ENCODE measurements at regions not wholly inside any gene's neighbourhood (a gene's known extent, or its start where the extent isn't known, plus 50 kb on each side); places are given as distances from the start of the nearest gene placed in this dataset.

- H3K4me1 Mint-ChIP-seq: peaks cover 12% of the 10 kb centered on the region
- H3K9ac ChIP-seq (ENCODE audit: extremely low read depth, low read length, poor library complexity, severe bottlenecking): no peak overlapping the region
- H3K27me3 ChIP-seq (ENCODE audit: control insufficient read depth, insufficient read depth, low read length, poor library complexity, severe bottlenecking): no peaks in the 10 kb centered on the region
- no peak overlapping the region for H3K4me3 ChIP-seq (ENCODE audit: low read length)
- DNase-seq: no peak
- no peak for TF ChIP-seq CTCF (conservative IDR thresholded peaks at IDR 0.05)
- H3K27ac ChIP-seq (ENCODE audit: low read depth, low read length): no peak overlapping the region
- WGBS, 2 experiments (ENCODE audit: insufficient coverage in 1 of 2, insufficient read length in 1 of 2): 94 to 100% methylated on average over 1 to 7 of the region's 7 CpGs
- H3K36me3 ChIP-seq (ENCODE audit: control insufficient read depth, insufficient read depth, low read length): no peaks in the 10 kb centered on the region
- H3K4me3 Mint-ChIP-seq: no peak overlapping the region
- H3K9me3 ChIP-seq (ENCODE audit: control insufficient read depth, low read length): no peaks in the 10 kb centered on the region
- peaks cover 8% of the 10 kb centered on the region for H3K27me3 Mint-ChIP-seq (ENCODE audit: insufficient read depth)
- no peaks in the 10 kb centered on the region for H3K36me3 Mint-ChIP-seq (ENCODE audit: low read depth)
- H3K27ac Mint-ChIP-seq: no peak overlapping the region
- no peaks in the 10 kb centered on the region for H3K9me3 Mint-ChIP-seq
- H3K4me1 ChIP-seq (ENCODE audit: control insufficient read depth, insufficient read depth, low read length): peaks cover 3% of the 10 kb centered on the region
Measured at GRCh38 chr16:50453446-50453845, 84.7 kb upstream of the BRD7 start.

DNA sequence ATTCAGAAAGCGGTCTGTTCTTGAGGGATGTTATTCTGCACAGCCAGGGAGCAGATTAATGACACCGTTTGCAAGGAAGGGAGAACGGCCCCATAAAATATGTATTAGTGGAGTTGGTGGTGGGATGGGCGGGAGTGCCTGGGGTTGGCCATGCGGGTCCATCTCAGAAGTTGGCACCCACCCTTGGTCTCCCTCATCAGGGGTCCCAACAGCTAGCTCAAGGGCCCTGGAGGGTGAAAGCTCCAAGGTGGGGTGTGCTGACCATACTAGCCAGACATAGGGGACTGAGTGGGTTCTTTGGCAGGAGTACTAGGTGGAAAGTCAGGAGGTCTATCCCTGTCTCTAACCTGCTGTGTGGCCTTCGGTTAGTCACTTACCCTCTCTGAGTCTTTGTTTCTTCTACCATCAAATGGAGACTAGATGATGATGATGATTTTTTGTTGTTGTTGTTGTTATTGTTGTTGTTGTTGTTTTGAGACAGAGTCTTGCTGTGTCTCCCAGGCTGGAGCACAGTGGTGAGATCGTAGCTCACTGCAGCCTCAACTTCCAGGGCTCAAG is 83.2 kb upstream of the BRD7 start:
- no peak overlapping the region for H3K27ac Mint-ChIP-seq
- H3K4me1 Mint-ChIP-seq: peaks cover 12% of the 10 kb centered on the region
- no peak for DNase-seq
- no peaks in the 10 kb centered on the region for H3K9me3 Mint-ChIP-seq
- H3K36me3 ChIP-seq (ENCODE audit: control insufficient read depth, insufficient read depth, low read length): no peaks in the 10 kb centered on the region
- H3K9ac ChIP-seq (ENCODE audit: extremely low read depth, low read length, poor library complexity, severe bottlenecking): no peak overlapping the region
- TF ChIP-seq CTCF (conservative IDR thresholded peaks at IDR 0.05): no peak
- no peaks in the 10 kb centered on the region for H3K9me3 ChIP-seq (ENCODE audit: control insufficient read depth, low read length)
- peaks cover 3% of the 10 kb centered on the region for H3K4me1 ChIP-seq (ENCODE audit: control insufficient read depth, insufficient read depth, low read length)
- no peaks in the 10 kb centered on the region for H3K36me3 Mint-ChIP-seq (ENCODE audit: low read depth)
- H3K27me3 Mint-ChIP-seq (ENCODE audit: insufficient read depth): peaks cover 8% of the 10 kb centered on the region
- no peak overlapping the region for H3K4me3 Mint-ChIP-seq
- 92 to 93% methylated on average over 2 to 7 of the region's 7 CpGs for WGBS, 2 experiments (ENCODE audit: insufficient coverage in 1 of 2, insufficient read length in 1 of 2)
- no peak overlapping the region for H3K4me3 ChIP-seq (ENCODE audit: low read length)
- H3K27me3 ChIP-seq (ENCODE audit: control insufficient read depth, insufficient read depth, low read length, poor library complexity, severe bottlenecking): no peaks in the 10 kb centered on the region
- no peak overlapping the region for H3K27ac ChIP-seq (ENCODE audit: low read depth, low read length)

DNA sequence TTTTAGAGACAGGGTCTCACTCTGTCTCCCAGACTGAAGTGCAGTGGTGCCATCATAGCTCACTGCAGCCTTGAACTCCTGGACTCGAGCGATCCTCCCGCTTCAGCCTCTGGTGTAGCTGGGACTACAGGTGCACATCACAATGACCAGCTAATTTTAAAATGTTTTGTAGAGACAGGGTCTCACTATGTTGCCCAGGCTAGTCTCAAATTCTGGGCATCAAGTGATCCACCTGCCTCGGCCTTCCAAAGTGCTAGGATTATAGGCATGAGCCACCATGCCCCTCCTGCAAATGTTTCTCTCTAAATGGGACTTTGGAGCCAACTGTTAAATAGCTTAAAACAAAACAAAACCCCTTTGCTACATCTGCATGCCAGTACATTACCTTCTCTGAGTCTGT is 82.2 kb upstream of the BRD7 start:
- Histone ChIP-seq H3K27me3 (ENCODE audit: control insufficient read depth, insufficient read depth, low read length, poor library complexity, severe bottlenecking) (no peaks in the 10 kb centered on the region), H3K27ac (ENCODE audit: low read depth, low read length) (no peak overlapping the region), H3K4me1 (ENCODE audit: control insufficient read depth, insufficient read depth, low read length) (peaks cover 3% of the 10 kb centered on the region), H3K4me3 (ENCODE audit: low read length) (no peak overlapping the region), H3K36me3 (ENCODE audit: control insufficient read depth, insufficient read depth, low read length) (no peaks in the 10 kb centered on the region), H3K9me3 (ENCODE audit: control insufficient read depth, low read length) (no peaks in the 10 kb centered on the region), H3K9ac (ENCODE audit: extremely low read depth, low read length, poor library complexity, severe bottlenecking) (no peak overlapping the region)
- no peak for TF ChIP-seq CTCF (conservative IDR thresholded peaks at IDR 0.05)
- peaks cover 12% of the 10 kb centered on the region for H3K4me1 Mint-ChIP-seq
- H3K36me3 Mint-ChIP-seq (ENCODE audit: low read depth): no peaks in the 10 kb centered on the region
- DNase-seq: no peak
- no peak overlapping the region for H3K27ac Mint-ChIP-seq
- WGBS, 2 experiments (ENCODE audit: insufficient coverage in 1 of 2, insufficient read length in 1 of 2): 89 to 95% methylated on average over 4 of the region's 4 CpGs
- H3K9me3 Mint-ChIP-seq: no peaks in the 10 kb centered on the region
- H3K4me3 Mint-ChIP-seq: no peak overlapping the region
- peaks cover 2% of the 10 kb centered on the region for H3K27me3 Mint-ChIP-seq (ENCODE audit: insufficient read depth)
